Heart left ventricle (tissue), 13 donors: ENCODE measurements at regions not wholly inside any gene's neighbourhood (a gene's known extent, or its start where the extent isn't known, plus 50 kb on each side); places are given as distances from the start of the nearest gene placed in this dataset.

ENCODE experiments used
- CTCF ChIP-seq, 12 donors: fragments of 200-600 bp; sonication (generic) in 4 of 12; IDR thresholded peaks; one replicate each; pipeline versions ENCODE4 v1.5.0 to v1.8.0; 2018 to 2022; ENCODE audit warnings: antibody characterized with exemption in 12 of 12, mild to moderate bottlenecking in 5 of 12
- POLR2A ChIP-seq, 2 donors: fragments of 450-650 bp; IDR thresholded peaks; one replicate each; pipeline ENCODE4 v1.6.1; 2017; ENCODE audit warnings: antibody characterized with exemption in 2 of 2, mild to moderate bottlenecking in 2 of 2, moderate library complexity in 2 of 2
- donor health status: ischemic (EF 13 %, LVEDD 7.1; RV severe dilation, severe dysfunction).
- donor health status: DM: no; HTN: yes; CAD: no.
- donor health status: DM: no; HTN: no; CAD: no.
- donor health status: ischemic (EF 25% LVEDD 6.9; RV normal size, moderate dysfunction).
- donor health status: ischemic (EF 25% LVEDD 5.7; RV mildly dilated, moderate dysfunction).
- donor health status: ischemic (EF 35%, LVEDD 5.7; RV mildly dilated, moderate dysfunction).
- donor health status: nonischemic (EF 11% LVEDD 7.7; RV severe dilation, severe dysfunction).
- donor health status: DM: yes; HTN: yes; CAD: no.
- donor health status: PGD.
- donor health status: ischemic (EF 29% LVEDD 5.4; RV normal size, mild dysfunction).
- donor health status: nonischemic (EF 23%, LVEDD 6.1; RV moderate dilation, normal function).

- TF ChIP-seq CTCF (IDR thresholded peaks at IDR 0.05) (no peak), POLR2A (IDR thresholded peaks at IDR 0.05) (no peak)
These were observed 200.7 kb upstream of the TNP1 start for GRCh38 chr2:217060516-217060915.
